CD4-positive, alpha-beta T cell (primary cell): ENCODE measurements at regions not wholly inside any gene's neighbourhood (a gene's known extent, or its start where the extent isn't known, plus 50 kb on each side); places are given as distances from the start of the nearest gene placed in this dataset.

Experiments
- ATAC-seq: fragments of 200-7000 bp; cut with Tn5 transposase; one replicate; pipeline ENCODE4 v1.10.0; 2022; ENCODE audit warnings: mild to moderate bottlenecking; ENCODE audit not compliant: poor library complexity
- CTCF ChIA-PET: fragments of 350-600 bp; sonication (Branson Sonifier 250); formaldehyde crosslinking; loops from one replicate; lab custom pipeline; 2021; ENCODE audit warnings: antibody characterized with exemption, inconsistent platforms; lab: Charles Lee
- POLR2A ChIA-PET: fragments of 350-600 bp; sonication (Branson Sonifier 250); formaldehyde crosslinking; loops from one replicate; lab custom pipeline; 2021; ENCODE audit warnings: antibody characterized with exemption, inconsistent platforms; lab: Charles Lee
- DNase-seq, 14 experiments: peaks; one replicate each; pipeline ENCODE4 v3.0.0-alpha.2; 2013 to 2020; ENCODE audit warnings: mixed read lengths in 2 of 14
- H3K27ac ChIP-seq, 2 donors: one replicate each; pipeline versions ENCODE4 v1.5.1 to v1.7.0; 2013; ENCODE audit warnings: low read length in 2 of 2, low read depth in 1 of 2, mild to moderate bottlenecking in 1 of 2
- H3K27me3 ChIP-seq, 2 experiments: 1 replicate in 1 of 2; 2 replicates in 1 of 2; pipeline versions ENCODE4 v1.6.1 to v1.7.0; 2013; ENCODE audit warnings: low read length in 2 of 2, control low read depth in 1 of 2, mild to moderate bottlenecking in 1 of 2, moderate library complexity in 1 of 2; ENCODE audit not compliant: insufficient read depth in 2 of 2, control insufficient read depth in 1 of 2
- H3K36me3 ChIP-seq: one replicate; pipeline ENCODE4 v1.6.1; 2013; ENCODE audit warnings: low read length, control low read depth; ENCODE audit not compliant: insufficient read depth
- H3K4me1 ChIP-seq: one replicate; pipeline ENCODE4 v1.6.1; 2013; ENCODE audit warnings: low read length, control low read depth; ENCODE audit not compliant: insufficient read depth
- H3K4me3 ChIP-seq: one replicate; pipeline ENCODE4 v1.5.1; 2013; ENCODE audit warnings: mild to moderate bottlenecking, low read length, moderate library complexity
- H3K9me3 ChIP-seq, 2 experiments: 1 replicate in 1 of 2; 2 replicates in 1 of 2; pipeline versions ENCODE4 v1.6.1 to v1.7.0; 2013; ENCODE audit warnings: low read length in 2 of 2, mild to moderate bottlenecking in 2 of 2, control low read depth in 1 of 2, moderate library complexity in 1 of 2; ENCODE audit not compliant: control insufficient read depth in 1 of 2, insufficient read depth in 1 of 2
- H3K27ac Mint-ChIP-seq: one replicate; pipeline ENCODE4 v1.8.0; 2020; ENCODE audit warnings: mixed read lengths
- H3K27me3 Mint-ChIP-seq: one replicate; pipeline ENCODE4 v1.8.0; 2021; ENCODE audit warnings: mixed read lengths
- H3K36me3 Mint-ChIP-seq: one replicate; pipeline ENCODE4 v1.8.0; 2021; ENCODE audit warnings: low read depth, mixed read lengths
- H3K4me1 Mint-ChIP-seq: one replicate; pipeline ENCODE4 v1.8.0; 2021; ENCODE audit warnings: low read depth, mixed read lengths
- H3K4me3 Mint-ChIP-seq: one replicate; pipeline ENCODE4 v1.8.0; 2020; ENCODE audit warnings: mild to moderate bottlenecking, mixed read lengths
- H3K9me3 Mint-ChIP-seq: one replicate; pipeline ENCODE4 v1.8.0; 2020; ENCODE audit warnings: mixed read lengths
- CTCF ChIP-seq: fragments of 200-600 bp; IDR thresholded peaks from one replicate; pipeline ENCODE4 v1.8.0; 2022; ENCODE audit warnings: antibody characterized with exemption, mild to moderate bottlenecking
- intact Hi-C, 2 experiments: fragments of 100-400 bp; cut with DNase I in 1 of 2; cut with micrococcal nuclease in 1 of 2; formaldehyde crosslinking; loops; one replicate each; pipeline versions ENCODE4 v1.15.1 to v1.9.0; 2023 to 2025; cut with DNase I, micrococcal nuclease

DNA sequence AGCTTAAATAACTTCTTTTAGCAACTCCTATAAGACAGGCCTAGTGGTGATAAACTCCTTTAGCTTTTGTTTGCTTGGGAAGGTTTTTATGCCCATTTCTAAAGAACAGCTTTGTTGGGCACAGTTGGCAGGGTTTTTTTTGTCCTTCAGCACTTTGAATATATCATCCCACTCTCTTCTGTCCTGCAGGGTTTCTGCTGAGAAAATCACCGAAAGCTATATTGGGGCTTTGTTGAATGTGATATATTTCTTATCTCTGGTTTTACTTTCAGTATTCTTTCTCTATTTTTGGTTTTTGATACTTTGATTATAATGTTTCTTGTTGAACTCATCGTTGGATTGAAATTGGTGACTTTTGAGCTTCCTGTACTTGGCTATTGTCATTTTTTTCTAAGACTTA lies 372.8 kb upstream of the ZC3H15 start:
- peaks cover 0 to 6% of the 10 kb centered on the region in 2 experiments for H3K9me3 ChIP-seq
- peaks cover 39% of the 10 kb centered on the region for H3K36me3 Mint-ChIP-seq
- ATAC-seq (no peak), DNase-seq (no peak)
- CTCF ChIA-PET = no interaction called here
- POLR2A ChIA-PET = interaction anchor here (0.6 kb wide), 1 partner anchor 246 kb away, joined by 3 read pairs; no protein-coding TSS in a partner anchor
- H3K36me3 ChIP-seq = no peaks in the 10 kb centered on the region
- H3K4me1 Mint-ChIP-seq = peaks cover 9% of the 10 kb centered on the region
- no peak overlapping the region for H3K27ac ChIP-seq
- H3K4me3 ChIP-seq = no peak overlapping the region
- H3K27ac Mint-ChIP-seq = no peak overlapping the region
- H3K4me1 ChIP-seq = no peaks in the 10 kb centered on the region
- no peaks in the 10 kb centered on the region for H3K27me3 ChIP-seq
- peaks cover 18% of the 10 kb centered on the region for H3K9me3 Mint-ChIP-seq
- TF ChIP-seq CTCF = no peak
- no peaks in the 10 kb centered on the region for H3K27me3 Mint-ChIP-seq
- intact Hi-C loops = no loop called here
- H3K4me3 Mint-ChIP-seq = no peak overlapping the region

DNA sequence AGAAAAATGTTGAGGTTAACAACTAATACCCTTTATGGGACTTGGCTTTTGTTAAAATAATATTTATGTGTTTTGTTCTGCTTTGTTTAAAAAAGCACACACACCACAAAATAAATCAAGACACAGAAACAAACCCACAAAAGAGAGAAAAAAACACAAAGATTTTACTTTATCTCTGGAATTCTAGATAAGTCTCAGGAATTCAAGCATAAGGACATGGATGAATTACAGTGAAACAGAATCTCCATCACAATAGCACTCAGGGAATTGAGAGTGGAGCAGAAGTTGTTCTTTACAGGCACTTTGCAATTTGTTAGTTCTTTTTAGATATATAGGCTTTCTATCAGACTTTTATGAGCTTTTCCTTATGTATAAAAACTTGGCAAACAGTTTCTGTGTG lies 360.9 kb upstream of the ZC3H15 start:
- no peak overlapping the region for H3K4me3 Mint-ChIP-seq
- H3K4me3 ChIP-seq = no peak overlapping the region
- H3K4me1 ChIP-seq = no peaks in the 10 kb centered on the region
- no peak for ATAC-seq
- peaks cover 6% of the 10 kb centered on the region for H3K36me3 Mint-ChIP-seq
- H3K27ac Mint-ChIP-seq = no peak overlapping the region
- H3K9me3 ChIP-seq = no peaks in the 10 kb centered on the region
- ChIA-PET POLR2A (interaction anchor here (0.5 kb wide), 1 partner anchor 1242 kb away, joined by 3 read pairs; no protein-coding TSS in a partner anchor), CTCF (no interaction called here)
- no peak overlapping the region for H3K27ac ChIP-seq
- H3K9me3 Mint-ChIP-seq = peaks cover 7% of the 10 kb centered on the region
- no peaks in the 10 kb centered on the region for H3K27me3 ChIP-seq
- no peak for TF ChIP-seq CTCF
- H3K4me1 Mint-ChIP-seq = no peaks in the 10 kb centered on the region
- no peaks in the 10 kb centered on the region for H3K36me3 ChIP-seq
- H3K27me3 Mint-ChIP-seq = no peaks in the 10 kb centered on the region
- no peak for DNase-seq
- intact Hi-C loops = no loop called here

DNA sequence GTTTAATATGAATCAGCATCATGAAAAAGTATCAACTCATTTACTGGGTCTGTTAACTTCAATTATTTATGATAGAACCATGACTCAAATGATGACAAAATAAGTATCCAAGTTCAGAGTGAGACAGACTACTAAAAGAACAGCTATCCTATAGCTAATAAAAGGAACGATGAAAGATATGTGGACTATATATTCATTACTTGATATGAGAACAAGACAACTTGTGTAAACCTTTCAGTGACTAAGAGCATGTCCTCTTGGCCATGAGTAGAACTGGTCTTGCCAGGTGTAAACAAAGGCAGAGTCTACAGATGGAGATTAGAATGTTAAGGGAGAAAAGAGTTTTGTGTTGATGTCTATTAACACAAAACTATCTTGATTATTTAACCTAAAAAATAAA lies 360.4 kb upstream of the ZC3H15 start:
- CTCF ChIA-PET = no interaction called here

More for the DNA sequence above, 360.4 kb upstream of the ZC3H15 start:
- Mint-ChIP-seq H3K4me3 (no peak overlapping the region), H3K27me3 (no peaks in the 10 kb centered on the region), H3K9me3 (peaks cover 7% of the 10 kb centered on the region), H3K4me1 (no peaks in the 10 kb centered on the region), H3K36me3 (peaks cover 6% of the 10 kb centered on the region), H3K27ac (no peak overlapping the region)
- H3K27me3 ChIP-seq = no peaks in the 10 kb centered on the region
- no peak overlapping the region for H3K4me3 ChIP-seq
- intact Hi-C loops = no loop called here
- no peaks in the 10 kb centered on the region for H3K36me3 ChIP-seq
- TF ChIP-seq CTCF = no peak
- H3K4me1 ChIP-seq = no peaks in the 10 kb centered on the region
- DNase-seq (no peak), ATAC-seq (no peak)
- POLR2A ChIA-PET = no interaction called here
- H3K9me3 ChIP-seq = no peaks in the 10 kb centered on the region
- no peak overlapping the region for H3K27ac ChIP-seq
